ENCODE measurements at regions not wholly inside any gene's neighbourhood (a gene's known extent, or its start where the extent isn't known, plus 50 kb on each side); places are given as distances from the start of the nearest gene placed in this dataset.
"Not testable (repeated sequence)": the region's sequence is repeated elsewhere in the genome, so short reads cannot be mapped to it uniquely, and the experiment has no call there.

DNA sequence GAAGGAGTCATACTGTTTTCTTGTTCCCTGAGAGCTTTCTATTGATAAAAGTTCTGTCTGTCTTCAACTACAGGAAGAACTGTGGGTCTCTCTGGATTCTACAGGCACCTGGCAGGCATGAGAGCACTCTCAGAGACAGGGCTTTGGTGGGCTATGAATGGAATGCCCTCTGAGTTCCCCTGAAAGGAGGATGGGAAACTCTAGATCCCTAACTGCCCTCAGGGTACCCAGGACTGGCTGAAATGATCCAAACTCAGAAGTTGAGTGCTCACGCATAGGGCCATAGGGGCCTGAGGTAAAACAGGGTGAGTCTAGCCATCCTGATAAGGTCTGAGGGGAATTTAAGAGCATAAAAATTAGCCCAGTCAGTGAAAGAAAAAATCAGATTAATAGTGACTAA lies 59.0 kb upstream of the SCRG1 start:
- Mint-ChIP-seq H3K9me3 (peaks cover 0 to 5% (median 0%) of the 10 kb centered on the region in 7 donors), H3K27me3 (peaks cover 4% of the 10 kb centered on the region), H3K36me3 (no peaks in the 10 kb centered on the region), H3K4me3 (no peak overlapping the region), H3K27ac (no peak overlapping the region), H3K4me1 (no peaks in the 10 kb centered on the region)
- ATAC-seq (ENCODE audit: low read depth in 2 of 2) (no peak), DNase-seq (no peak)
- no peak overlapping the region for H3K4me3 ChIP-seq (ENCODE audit: low read depth, low read length)
- H3K27ac ChIP-seq (ENCODE audit: insufficient read depth, low read length, poor library complexity, severe bottlenecking), result no peak overlapping the region
- H3K9me3 ChIP-seq (ENCODE audit: control insufficient read depth in 2 of 2, low read length in 2 of 2), result no peaks in the 10 kb centered on the region
- no peaks in the 10 kb centered on the region for H3K36me3 ChIP-seq (ENCODE audit: control insufficient read depth, insufficient read depth, low read length)
- no peaks in the 10 kb centered on the region for H3K4me1 ChIP-seq (ENCODE audit: control insufficient read depth, insufficient read depth, low read length, poor library complexity, severe bottlenecking)
- H3K27me3 ChIP-seq (ENCODE audit: control insufficient read depth, insufficient read depth, low read length), result no peaks in the 10 kb centered on the region

DNA sequence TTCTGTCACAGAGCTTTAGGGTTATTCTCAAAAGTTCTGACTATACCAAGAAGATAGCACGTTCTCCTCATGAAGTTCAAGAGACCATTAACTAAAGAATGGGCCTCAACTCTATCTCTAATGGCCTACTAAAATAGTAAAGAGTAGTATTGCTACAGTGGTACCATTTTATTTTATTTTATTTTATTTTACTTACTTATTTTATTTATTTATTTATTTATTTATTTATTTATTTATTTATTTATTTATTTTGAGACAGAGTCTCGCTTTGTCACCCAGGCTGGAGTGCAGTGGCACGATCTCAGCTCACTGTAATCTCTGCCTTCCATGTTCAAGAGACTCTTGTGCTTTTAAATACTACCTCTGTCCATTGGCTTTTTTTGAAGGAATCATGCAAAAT lies 52.5 kb upstream of the SCRG1 start:
- not testable (repeated sequence) for H3K4me3 ChIP-seq (ENCODE audit: low read depth, low read length); H3K27me3 Mint-ChIP-seq; H3K9me3 Mint-ChIP-seq; H3K27ac ChIP-seq (ENCODE audit: insufficient read depth, low read length, poor library complexity, severe bottlenecking); H3K27me3 ChIP-seq (ENCODE audit: control insufficient read depth, insufficient read depth, low read length); H3K36me3 Mint-ChIP-seq; H3K4me1 ChIP-seq (ENCODE audit: control insufficient read depth, insufficient read depth, low read length, poor library complexity, severe bottlenecking); H3K36me3 ChIP-seq (ENCODE audit: control insufficient read depth, insufficient read depth, low read length); H3K9me3 ChIP-seq (ENCODE audit: control insufficient read depth in 2 of 2, low read length in 2 of 2); DNase-seq; H3K4me3 Mint-ChIP-seq; H3K4me1 Mint-ChIP-seq; ATAC-seq (ENCODE audit: low read depth in 2 of 2); H3K27ac Mint-ChIP-seq

DNA sequence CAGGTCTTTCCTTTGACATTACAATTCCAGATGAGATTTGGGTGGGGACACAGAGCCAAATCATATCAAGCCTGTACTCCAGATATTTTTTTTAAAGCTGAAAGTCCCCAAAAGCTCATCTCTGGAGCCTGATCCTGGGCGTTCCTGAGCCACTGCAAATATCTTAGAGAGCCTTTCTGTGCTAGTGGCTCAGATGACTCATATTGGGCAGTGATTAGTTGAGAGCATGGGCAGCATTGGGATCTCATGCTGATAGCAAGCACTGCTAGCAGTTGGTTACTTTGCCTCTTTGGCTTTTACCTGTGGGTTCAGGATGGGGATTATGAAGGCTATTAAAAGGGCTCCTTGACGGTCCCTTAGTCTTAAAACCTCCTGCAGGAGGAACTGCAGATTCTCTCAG lies 51.4 kb upstream of the SCRG1 start:
- Mint-ChIP-seq H3K4me1 (no peaks in the 10 kb centered on the region), H3K9me3 (no peaks in the 10 kb centered on the region), H3K27me3 (no peaks in the 10 kb centered on the region), H3K27ac (no peak overlapping the region), H3K4me3 (no peak overlapping the region), H3K36me3 (no peaks in the 10 kb centered on the region)
- no peak overlapping the region for H3K4me3 ChIP-seq (ENCODE audit: low read depth, low read length)
- H3K27me3 ChIP-seq (ENCODE audit: control insufficient read depth, insufficient read depth, low read length), result no peaks in the 10 kb centered on the region
- H3K36me3 ChIP-seq (ENCODE audit: control insufficient read depth, insufficient read depth, low read length), result no peaks in the 10 kb centered on the region
- H3K27ac ChIP-seq (ENCODE audit: insufficient read depth, low read length, poor library complexity, severe bottlenecking), result no peak overlapping the region
- no peaks in the 10 kb centered on the region for H3K9me3 ChIP-seq (ENCODE audit: control insufficient read depth in 2 of 2, low read length in 2 of 2)
- no peak for ATAC-seq (ENCODE audit: low read depth in 2 of 2)
- DNase-seq, result no peak
- no peaks in the 10 kb centered on the region for H3K4me1 ChIP-seq (ENCODE audit: control insufficient read depth, insufficient read depth, low read length, poor library complexity, severe bottlenecking)

DNA sequence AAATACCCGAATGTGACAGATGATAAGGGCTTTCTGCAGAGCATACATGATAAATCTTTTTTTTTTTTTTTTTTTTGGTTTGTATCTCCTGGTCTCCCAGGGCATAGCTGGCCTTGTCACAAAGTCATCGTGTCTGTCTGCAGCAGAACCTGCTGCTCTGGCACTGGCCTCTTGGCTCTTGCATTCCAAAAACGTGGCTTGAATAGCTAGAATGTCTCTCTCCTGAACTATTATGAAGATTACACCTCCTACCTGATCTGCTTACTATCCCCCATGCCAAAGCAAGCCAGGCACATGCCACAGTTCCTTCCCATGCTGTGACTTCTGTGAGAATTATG lies 50.4 kb upstream of the SCRG1 start:
- no peaks in the 10 kb centered on the region for H3K9me3 Mint-ChIP-seq
- no peaks in the 10 kb centered on the region for H3K4me1 ChIP-seq (ENCODE audit: control insufficient read depth, insufficient read depth, low read length, poor library complexity, severe bottlenecking)
- H3K4me3 ChIP-seq (ENCODE audit: low read depth, low read length), result no peak overlapping the region
- no peaks in the 10 kb centered on the region for H3K27me3 Mint-ChIP-seq
- no peaks in the 10 kb centered on the region for H3K36me3 Mint-ChIP-seq
- ATAC-seq (ENCODE audit: low read depth in 2 of 2) (no peak), DNase-seq (no peak)
- no peaks in the 10 kb centered on the region for H3K4me1 Mint-ChIP-seq
- no peaks in the 10 kb centered on the region for H3K9me3 ChIP-seq (ENCODE audit: control insufficient read depth in 2 of 2, low read length in 2 of 2)
- H3K27me3 ChIP-seq (ENCODE audit: control insufficient read depth, insufficient read depth, low read length), result no peaks in the 10 kb centered on the region
- H3K4me3 Mint-ChIP-seq, result no peak overlapping the region
- no peaks in the 10 kb centered on the region for H3K36me3 ChIP-seq (ENCODE audit: control insufficient read depth, insufficient read depth, low read length)
- no peak overlapping the region for H3K27ac Mint-ChIP-seq
- H3K27ac ChIP-seq (ENCODE audit: insufficient read depth, low read length, poor library complexity, severe bottlenecking), result no peak overlapping the region

DNA sequence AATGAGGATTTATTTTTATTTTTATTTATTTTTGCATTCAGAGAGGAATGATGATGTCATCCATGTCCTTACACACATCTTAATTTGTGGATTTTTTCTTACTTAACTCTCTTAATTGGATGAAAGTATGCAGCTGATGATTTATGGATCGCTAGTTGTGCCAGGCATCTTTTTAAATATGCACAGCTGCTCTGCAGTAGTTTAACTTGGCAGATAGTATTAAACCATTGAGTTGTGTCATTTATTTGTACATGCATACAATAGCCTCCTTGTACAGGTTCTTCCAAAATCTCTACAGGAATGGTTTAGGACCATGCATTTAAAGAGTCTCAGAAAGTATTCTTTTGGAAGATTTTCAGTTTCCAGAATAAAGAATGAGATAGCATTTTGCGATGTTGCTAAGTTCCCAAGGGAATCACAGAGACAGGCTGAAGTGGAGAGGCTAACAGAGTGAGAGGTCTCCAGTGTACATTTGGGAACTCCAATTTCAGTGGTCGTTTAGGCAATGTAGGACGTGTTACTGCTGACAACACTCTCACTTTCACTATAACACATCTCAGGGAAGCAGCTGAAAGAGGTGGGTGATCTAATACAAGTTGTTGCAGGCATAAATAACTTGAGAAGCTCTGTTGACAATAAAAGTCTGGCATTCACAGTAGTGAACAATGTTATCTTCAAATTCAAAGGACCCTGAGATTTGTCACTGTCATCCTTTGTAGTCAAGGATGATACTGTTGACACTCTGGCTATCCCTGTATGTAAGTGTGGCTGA lies 49.9 kb upstream of the SCRG1 start:
- H3K36me3 Mint-ChIP-seq, result no peaks in the 10 kb centered on the region
- Histone ChIP-seq H3K4me1 (ENCODE audit: control insufficient read depth, insufficient read depth, low read length, poor library complexity, severe bottlenecking) (no peaks in the 10 kb centered on the region), H3K9me3 (ENCODE audit: control insufficient read depth in 2 of 2, low read length in 2 of 2) (no peaks in the 10 kb centered on the region), H3K27me3 (ENCODE audit: control insufficient read depth, insufficient read depth, low read length) (no peaks in the 10 kb centered on the region), H3K36me3 (ENCODE audit: control insufficient read depth, insufficient read depth, low read length) (no peaks in the 10 kb centered on the region), H3K27ac (ENCODE audit: insufficient read depth, low read length, poor library complexity, severe bottlenecking) (no peak overlapping the region), H3K4me3 (ENCODE audit: low read depth, low read length) (no peak overlapping the region)
- DNase-seq (no peak), ATAC-seq (ENCODE audit: low read depth in 2 of 2) (no peak)
- no peak overlapping the region for H3K4me3 Mint-ChIP-seq
- no peaks in the 10 kb centered on the region for H3K9me3 Mint-ChIP-seq
- no peaks in the 10 kb centered on the region for H3K27me3 Mint-ChIP-seq
- H3K4me1 Mint-ChIP-seq, result no peaks in the 10 kb centered on the region
- no peak overlapping the region for H3K27ac Mint-ChIP-seq
